HFF-Myc (cell line): ENCODE measurements at regions not wholly inside any gene's neighbourhood (a gene's known extent, or its start where the extent isn't known, plus 50 kb on each side); places are given as distances from the start of the nearest gene placed in this dataset.

Experiments used
- DNase-seq: peaks from one replicate; pipeline ENCODE4 v3.0.0-alpha.2; 2011; ENCODE audit warnings: low read depth; ENCODE audit errors: extremely low read depth
- H3K4me3 ChIP-seq: replicated peaks from 2 replicates; pipeline ENCODE4 v1.5.1; 2011; ENCODE audit warnings: low read depth, mild to moderate bottlenecking, control low read depth, low read length
- CTCF ChIP-seq: IDR thresholded peaks from 2 replicates; pipeline ENCODE4 v1.5.1; 2012; ENCODE audit warnings: mild to moderate bottlenecking, low read depth, low read length, control low read depth; ENCODE audit errors: missing control alignments

DNA sequence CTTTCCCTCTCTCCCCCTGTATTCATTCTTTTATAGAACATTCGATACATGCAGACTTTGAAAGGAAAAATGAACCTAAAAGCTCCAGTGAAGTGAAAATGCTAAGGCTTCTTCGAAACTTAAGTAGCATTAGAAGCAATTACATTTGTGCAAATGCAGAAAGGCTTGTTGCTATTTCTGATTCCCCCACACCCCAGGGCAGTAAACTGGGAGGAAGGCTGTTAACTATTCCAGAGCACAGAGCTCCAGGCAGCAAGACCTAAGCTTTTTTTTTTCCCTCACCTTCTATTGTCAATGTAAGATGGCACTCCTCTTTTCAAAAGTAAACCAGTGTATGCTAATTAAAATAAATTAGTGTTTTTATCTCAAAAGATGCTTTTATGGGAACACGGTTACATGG is 448.9 kb upstream of the TBX3 start:
- no peak for TF ChIP-seq CTCF
- no peak for DNase-seq
- no peak overlapping the region for H3K4me3 ChIP-seq

GRCh38 chr12:115132145-115132544 is 448.2 kb upstream of the TBX3 start:
- no peak for TF ChIP-seq CTCF
- H3K4me3 ChIP-seq: no peak overlapping the region
- no peak for DNase-seq

DNA sequence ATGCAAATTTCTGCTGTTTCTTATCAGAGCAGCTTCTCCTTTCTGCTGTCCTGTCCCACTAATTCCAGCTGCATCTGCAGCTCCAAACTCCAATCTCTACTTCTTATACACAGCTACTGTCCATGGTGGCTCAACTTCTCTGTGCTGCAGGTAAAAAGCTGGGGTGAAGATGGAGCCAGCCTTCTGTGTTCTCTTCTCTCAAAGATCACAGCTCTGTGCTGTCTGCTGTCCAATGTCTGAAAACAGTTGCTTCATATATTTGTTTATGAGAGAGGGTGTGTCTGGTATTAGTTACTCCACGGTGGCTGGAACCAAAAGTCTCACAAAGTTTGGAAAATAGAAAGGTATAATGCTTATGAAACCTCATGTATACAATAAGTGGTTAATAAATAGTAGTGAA is 445.8 kb upstream of the TBX3 start:
- DNase-seq: no peak
- no peak overlapping the region for H3K4me3 ChIP-seq
- TF ChIP-seq CTCF: no peak

DNA sequence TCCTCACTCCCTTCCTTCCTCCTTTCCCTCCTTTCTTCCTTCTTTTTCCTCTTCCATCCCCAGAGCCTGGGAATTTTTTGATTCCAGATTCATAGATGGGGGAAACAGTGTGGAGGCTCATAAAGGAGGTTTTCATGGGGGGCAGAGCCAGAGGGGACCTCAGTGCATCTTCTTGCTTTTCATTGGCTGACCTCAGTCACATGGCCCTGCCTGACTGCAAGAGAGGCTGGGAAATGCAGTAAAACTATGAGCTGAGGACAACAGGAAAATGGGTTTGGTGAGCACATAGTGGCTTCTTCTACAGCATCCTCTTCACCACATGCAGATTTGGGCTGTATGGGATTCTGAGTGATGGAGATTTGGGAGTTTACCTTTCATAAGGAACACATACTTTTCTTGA is 437.1 kb upstream of the TBX3 start:
- DNase-seq: no peak
- H3K4me3 ChIP-seq: no peak overlapping the region
- TF ChIP-seq CTCF: no peak

- no peak for TF ChIP-seq CTCF
- DNase-seq: no peak
- no peak overlapping the region for H3K4me3 ChIP-seq
These were observed 434.3 kb upstream of the TBX3 start for GRCh38 chr12:115118177-115118724.

DNA sequence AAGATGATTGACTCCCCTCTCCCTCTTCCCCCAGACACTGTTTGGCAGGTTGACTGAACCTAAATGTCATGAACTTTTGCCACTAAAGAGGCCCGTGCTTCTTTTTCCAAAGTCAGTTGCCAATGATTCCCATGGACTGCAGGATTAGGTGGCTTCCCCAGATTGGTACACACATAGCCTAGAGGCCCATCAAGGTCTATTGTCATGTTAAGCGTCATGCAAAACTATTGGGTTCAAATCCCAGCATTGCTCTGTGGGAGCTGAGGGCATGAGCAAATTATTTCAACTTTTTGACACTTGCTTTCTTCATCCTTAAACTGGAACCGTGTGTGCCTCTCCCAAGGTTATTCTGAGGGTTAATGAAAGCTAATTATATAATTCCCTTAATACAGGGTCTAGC is 430.2 kb upstream of the TBX3 start:
- no peak for DNase-seq
- H3K4me3 ChIP-seq: no peak overlapping the region
- no peak for TF ChIP-seq CTCF

DNA sequence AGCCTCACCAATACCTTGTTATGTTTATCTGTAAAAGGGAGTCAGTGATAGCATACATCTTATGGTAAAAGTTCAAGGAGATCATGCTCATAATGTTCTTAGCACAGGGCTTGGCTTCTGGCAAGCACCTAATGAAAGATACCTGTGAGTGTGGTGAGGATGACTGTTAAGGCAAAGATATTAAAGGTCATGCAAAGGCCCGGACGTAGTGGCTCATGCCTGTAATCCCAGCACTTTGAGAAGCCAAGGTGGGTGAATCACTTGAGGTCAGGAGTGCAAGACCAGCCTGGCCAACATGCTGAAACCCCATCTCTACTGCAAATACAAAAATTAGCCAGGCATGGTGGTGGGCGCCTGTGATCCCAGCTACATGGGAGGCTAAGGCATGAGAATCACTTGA is 425.9 kb upstream of the TBX3 start:
- no peak overlapping the region for H3K4me3 ChIP-seq
- no peak for TF ChIP-seq CTCF
- no peak for DNase-seq
